ENCODE measurements at regions not wholly inside any gene's neighbourhood (a gene's known extent, or its start where the extent isn't known, plus 50 kb on each side); places are given as distances from the start of the nearest gene placed in this dataset.

GRCh38 chr11:70844387-70844786 is 408.0 kb downstream of the SHANK2 start:
- Histone ChIP-seq H2AFZ (no peak overlapping the region), H4K20me1 (replicated peaks; ENCODE audit: insufficient read depth) (no peaks in the 10 kb centered on the region), H3K36me3 (ENCODE audit: insufficient read depth) (no peaks in the 10 kb centered on the region), H3K4me1 (ENCODE audit: insufficient read depth) (no peaks in the 10 kb centered on the region), H3K27ac (ENCODE audit: low read depth) (no peak overlapping the region), H3F3A (replicated peaks; ENCODE audit: low read depth) (no peaks in the 10 kb centered on the region), H3K79me2 (replicated peaks; ENCODE audit: insufficient read depth) (no peaks in the 10 kb centered on the region), H3K4me2 (no peak overlapping the region), H3K9me2 (ENCODE audit: insufficient read depth) (no peaks in the 10 kb centered on the region), H3K4me3 (no peak overlapping the region), H3K27me3 (ENCODE audit: insufficient read depth) (no peaks in the 10 kb centered on the region)
- H3K27me3 Mint-ChIP-seq (ENCODE audit: insufficient read depth, low read depth, poor library complexity): peaks cover 7% of the 10 kb centered on the region
- no peak overlapping the region for H3K4me3 Mint-ChIP-seq
- H3K27ac Mint-ChIP-seq: no peak overlapping the region
- no peaks in the 10 kb centered on the region; the same call in 1 of the 3 replicates for H3K36me3 Mint-ChIP-seq (ENCODE audit: low read depth)
- ATAC-seq (peak; percentile 47), DNase-seq (ENCODE audit: low spot score) (no peak)
- TF ChIP-seq REST (IDR thresholded peaks at IDR 0.05; ENCODE audit: unreplicated experiment) (no peak), ETS1 (IDR thresholded peaks at IDR 0.05) (no peak), CTCF (conservative IDR thresholded peaks at IDR 0.05; ENCODE audit: low read depth in 2 of 2) (no peak), POLR2AphosphoS5 (IDR thresholded peaks at IDR 0.05; ENCODE audit: low read depth) (no peak), ZNF462 (CRISPR knock-in tag; IDR thresholded peaks at IDR 0.05) (no peak), JUNB (IDR thresholded peaks at IDR 0.05; ENCODE audit: unreplicated experiment) (no peak), ZNF331 (CRISPR knock-in tag; IDR thresholded peaks at IDR 0.05; ENCODE audit: low read depth) (no peak), CREB1 (CRISPR knock-in tag; IDR thresholded peaks at IDR 0.05; ENCODE audit: low read depth) (no peak), NANOG (IDR thresholded peaks at IDR 0.05; ENCODE audit: borderline replicate concordance) (no peak), STAT1 (IDR thresholded peaks at IDR 0.05; ENCODE audit: unreplicated experiment) (no peak), EZH2phosphoT487 (IDR thresholded peaks at IDR 0.05; ENCODE audit: unreplicated experiment) (no peak), ZNF114 (CRISPR knock-in tag; IDR thresholded peaks at IDR 0.05) (no peak), EZH2 (IDR thresholded peaks at IDR 0.05; ENCODE audit: low read depth, unreplicated experiment) (no peak)
- peaks cover 12% of the 10 kb centered on the region for H3K4me1 Mint-ChIP-seq
- no peaks in the 10 kb centered on the region for H3K9me3 Mint-ChIP-seq

Data from GM23338 (cell line).